ENCODE measurements at regions not wholly inside any gene's neighbourhood (a gene's known extent, or its start where the extent isn't known, plus 50 kb on each side); places are given as distances from the start of the nearest gene placed in this dataset.
"Not testable (repeated sequence)": the region's sequence is repeated elsewhere in the genome, so short reads cannot be mapped to it uniquely, and the experiment has no call there.

DNA sequence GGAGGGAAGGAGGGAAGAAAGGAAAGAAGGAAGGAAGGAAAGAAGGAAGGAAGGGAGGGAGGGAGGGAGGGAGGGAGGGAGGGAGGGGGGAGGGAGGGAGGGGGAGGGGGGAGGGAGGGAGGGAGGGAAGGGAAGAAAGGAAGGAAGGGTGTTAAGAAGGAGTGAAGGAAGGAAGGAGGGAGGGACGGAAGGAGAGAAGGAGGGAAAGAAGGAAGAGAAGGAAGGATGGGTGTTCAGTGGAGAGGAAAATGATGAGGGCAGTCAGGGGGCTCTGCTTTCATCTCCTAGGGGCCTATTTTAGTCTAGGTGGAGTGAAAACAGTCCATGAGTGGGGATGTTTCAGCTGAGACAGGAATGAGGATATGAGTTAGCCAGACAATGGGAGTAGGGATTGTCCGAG is 357.0 kb upstream of the C16orf82 start:
- H3K4me1 ChIP-seq: no peaks in the 10 kb centered on the region
- H3K9me3 ChIP-seq: no peaks in the 10 kb centered on the region
- no peak overlapping the region for H3K4me3 ChIP-seq (ENCODE audit: low read depth, low read length)
- TF ChIP-seq, protein P1, sequence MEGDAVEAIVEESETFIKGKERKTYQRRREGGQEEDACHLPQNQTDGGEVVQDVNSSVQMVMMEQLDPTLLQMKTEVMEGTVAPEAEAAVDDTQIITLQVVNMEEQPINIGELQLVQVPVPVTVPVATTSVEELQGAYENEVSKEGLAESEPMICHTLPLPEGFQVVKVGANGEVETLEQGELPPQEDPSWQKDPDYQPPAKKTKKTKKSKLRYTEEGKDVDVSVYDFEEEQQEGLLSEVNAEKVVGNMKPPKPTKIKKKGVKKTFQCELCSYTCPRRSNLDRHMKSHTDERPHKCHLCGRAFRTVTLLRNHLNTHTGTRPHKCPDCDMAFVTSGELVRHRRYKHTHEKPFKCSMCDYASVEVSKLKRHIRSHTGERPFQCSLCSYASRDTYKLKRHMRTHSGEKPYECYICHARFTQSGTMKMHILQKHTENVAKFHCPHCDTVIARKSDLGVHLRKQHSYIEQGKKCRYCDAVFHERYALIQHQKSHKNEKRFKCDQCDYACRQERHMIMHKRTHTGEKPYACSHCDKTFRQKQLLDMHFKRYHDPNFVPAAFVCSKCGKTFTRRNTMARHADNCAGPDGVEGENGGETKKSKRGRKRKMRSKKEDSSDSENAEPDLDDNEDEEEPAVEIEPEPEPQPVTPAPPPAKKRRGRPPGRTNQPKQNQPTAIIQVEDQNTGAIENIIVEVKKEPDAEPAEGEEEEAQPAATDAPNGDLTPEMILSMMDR (IDR thresholded peaks at IDR 0.05; ENCODE audit: low read depth, low read length): no peak
- no peaks in the 10 kb centered on the region for H3K27me3 ChIP-seq
- H3K36me3 ChIP-seq: no peaks in the 10 kb centered on the region
- no peak for DNase-seq

DNA sequence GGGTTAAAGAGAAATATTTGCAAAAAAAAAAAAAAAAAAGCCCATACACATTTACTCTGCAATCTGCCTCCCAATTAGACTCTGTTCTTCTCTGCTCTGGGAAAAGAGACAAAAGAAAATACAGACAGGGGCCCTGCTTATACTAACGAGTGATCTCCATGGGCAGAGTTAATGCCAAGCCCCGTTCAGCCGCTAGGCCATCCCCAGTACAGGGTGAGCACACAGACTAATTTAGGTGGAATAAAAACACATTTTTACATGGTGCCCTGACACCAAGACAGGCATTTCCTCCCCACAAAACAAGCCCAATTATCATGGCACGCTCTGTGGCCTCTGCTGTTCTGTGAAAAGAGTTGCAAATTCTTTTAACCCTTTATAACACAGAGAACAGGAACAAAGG is 356.3 kb upstream of the C16orf82 start:
- no peaks in the 10 kb centered on the region for H3K36me3 ChIP-seq
- H3K4me3 ChIP-seq (ENCODE audit: low read depth, low read length): no peak overlapping the region
- no peaks in the 10 kb centered on the region for H3K4me1 ChIP-seq
- no peak for DNase-seq
- TF ChIP-seq, protein P1 (IDR thresholded peaks at IDR 0.05; ENCODE audit: low read depth, low read length): no peak
- H3K9me3 ChIP-seq: no peaks in the 10 kb centered on the region
- H3K27me3 ChIP-seq: no peaks in the 10 kb centered on the region

DNA sequence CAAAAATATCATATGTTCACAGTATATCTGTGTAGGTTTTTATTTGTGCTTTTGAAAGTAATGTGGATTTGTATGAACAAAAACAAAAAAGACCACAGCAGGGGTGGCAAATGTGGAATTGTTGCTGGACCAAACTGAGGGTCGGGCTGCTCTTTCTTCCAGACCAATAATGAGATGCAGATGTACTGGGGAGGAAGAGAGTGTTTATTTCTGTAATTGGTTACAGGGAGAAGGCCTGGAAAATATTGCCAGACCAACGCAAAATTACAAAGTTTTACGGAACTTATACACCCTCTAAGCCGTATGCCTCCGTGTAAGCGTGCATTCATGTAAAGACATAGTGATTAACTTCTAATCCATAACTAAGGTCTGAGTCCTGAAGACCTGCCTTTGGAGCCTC is 353.9 kb upstream of the C16orf82 start:
- no peak for DNase-seq
- Histone ChIP-seq H3K4me3 (ENCODE audit: low read depth, low read length) (no peak overlapping the region), H3K4me1 (no peaks in the 10 kb centered on the region), H3K9me3 (no peaks in the 10 kb centered on the region), H3K27me3 (no peaks in the 10 kb centered on the region), H3K36me3 (no peaks in the 10 kb centered on the region)
- TF ChIP-seq, protein P1 (IDR thresholded peaks at IDR 0.05; ENCODE audit: low read depth, low read length): no peak

DNA sequence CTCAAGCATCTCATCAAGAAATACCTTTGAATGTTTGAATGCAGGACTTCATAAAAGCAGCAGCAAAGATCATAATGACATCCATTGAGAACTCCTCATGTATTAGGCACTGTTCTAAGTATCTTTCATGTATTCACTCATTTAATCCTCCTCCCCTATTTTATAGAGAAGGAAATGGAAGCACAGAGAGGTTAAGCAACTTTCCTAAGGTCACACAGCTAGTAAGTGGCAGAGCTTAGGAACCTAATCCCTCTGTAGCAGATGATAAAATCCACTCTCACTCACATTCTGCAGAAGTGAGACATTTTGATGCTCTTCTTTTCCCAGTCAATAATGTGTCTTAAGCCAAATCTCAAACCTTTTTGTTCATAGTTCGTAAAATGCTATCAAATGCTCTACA is 350.8 kb upstream of the C16orf82 start:
- TF ChIP-seq, protein P1 (IDR thresholded peaks at IDR 0.05; ENCODE audit: low read depth, low read length): no peak
- no peak overlapping the region for H3K4me3 ChIP-seq (ENCODE audit: low read depth, low read length)
- H3K27me3 ChIP-seq: no peaks in the 10 kb centered on the region
- H3K4me1 ChIP-seq: no peaks in the 10 kb centered on the region
- DNase-seq: no peak
- H3K36me3 ChIP-seq: no peaks in the 10 kb centered on the region
- no peaks in the 10 kb centered on the region for H3K9me3 ChIP-seq

DNA sequence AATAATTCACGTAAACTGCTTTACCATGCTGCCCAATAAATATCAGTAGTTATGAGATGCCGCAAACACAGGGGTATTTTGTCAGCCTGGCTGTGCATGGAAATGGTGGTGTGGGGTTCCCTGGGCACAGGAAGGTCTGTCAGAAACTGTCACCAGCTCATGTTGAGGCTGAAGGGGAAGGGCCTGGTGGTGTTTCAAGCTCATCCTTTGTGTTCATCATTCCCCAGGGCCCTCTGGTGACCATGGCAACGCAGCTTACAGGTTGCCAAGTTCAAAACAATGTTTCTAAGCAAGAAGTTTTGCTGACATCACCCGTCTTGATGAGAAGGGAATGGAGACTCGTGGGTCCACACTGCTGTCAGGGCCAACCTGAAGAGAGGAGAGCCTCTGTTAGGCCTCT is 348.9 kb upstream of the C16orf82 start:
- Histone ChIP-seq H3K4me3 (ENCODE audit: low read depth, low read length) (no peak overlapping the region), H3K27me3 (no peaks in the 10 kb centered on the region), H3K9me3 (no peaks in the 10 kb centered on the region), H3K4me1 (no peaks in the 10 kb centered on the region), H3K36me3 (no peaks in the 10 kb centered on the region)
- DNase-seq: no peak
- TF ChIP-seq, protein P1 (IDR thresholded peaks at IDR 0.05; ENCODE audit: low read depth, low read length): no peak

DNA sequence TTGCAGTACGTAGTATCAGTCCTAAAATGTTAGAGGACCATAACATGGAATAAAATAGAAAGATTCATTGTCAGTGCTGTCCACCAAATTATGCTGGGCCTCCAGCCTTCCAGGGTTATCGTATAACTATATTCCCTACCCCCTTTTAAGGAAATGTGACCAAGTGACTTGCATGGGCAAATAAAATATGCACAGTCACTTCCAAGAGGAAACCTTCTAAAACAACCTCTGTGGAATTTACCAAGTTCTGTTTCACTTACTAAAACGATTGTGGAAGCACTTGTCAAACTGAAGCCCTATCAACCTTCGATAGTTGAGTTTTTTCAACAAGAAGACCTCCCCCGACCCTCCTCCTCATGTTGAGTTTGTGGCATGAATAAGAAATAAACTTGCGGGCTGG is 345.4 kb upstream of the C16orf82 start:
- H3K4me1 ChIP-seq: no peaks in the 10 kb centered on the region
- TF ChIP-seq, protein P1 (IDR thresholded peaks at IDR 0.05; ENCODE audit: low read depth, low read length): no peak
- H3K4me3 ChIP-seq (ENCODE audit: low read depth, low read length): no peak overlapping the region
- H3K9me3 ChIP-seq: no peaks in the 10 kb centered on the region
- DNase-seq: no peak
- no peaks in the 10 kb centered on the region for H3K27me3 ChIP-seq
- H3K36me3 ChIP-seq: no peaks in the 10 kb centered on the region

DNA sequence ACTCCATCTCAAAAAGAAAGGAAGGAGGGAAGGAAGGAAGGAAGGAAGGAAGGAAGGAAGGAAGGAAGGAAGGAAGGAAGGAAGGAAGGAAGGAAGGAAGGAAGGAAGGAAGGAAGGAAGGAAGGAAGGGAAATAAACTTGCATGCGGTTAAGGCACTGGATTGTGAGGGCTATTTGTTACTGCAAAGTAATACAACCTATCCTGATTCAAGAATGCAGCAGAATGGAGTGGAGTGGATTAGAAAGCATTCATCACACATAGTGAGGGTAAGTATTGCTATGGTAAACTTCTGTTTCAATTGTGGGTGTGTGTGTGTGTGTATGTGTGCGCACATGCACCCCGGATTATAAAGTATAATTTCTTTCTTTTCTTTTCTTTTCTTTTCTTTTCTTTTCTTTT is 344.8 kb upstream of the C16orf82 start:
- H3K4me1 ChIP-seq; H3K27me3 ChIP-seq; H3K9me3 ChIP-seq; DNase-seq; H3K4me3 ChIP-seq (ENCODE audit: low read depth, low read length); H3K36me3 ChIP-seq: not testable (repeated sequence)
